ENCODE measurements at regions not wholly inside any gene's neighbourhood (a gene's known extent, or its start where the extent isn't known, plus 50 kb on each side); places are given as distances from the start of the nearest gene placed in this dataset.

GRCh38 chr14:104474495-104475213, 104.9 kb upstream of the C14orf180 start:
- no peak for TF ChIP-seq CTCF (conservative IDR thresholded peaks at IDR 0.05; ENCODE audit: low read depth, low read length)
- TF ChIP-seq EZH2 (IDR thresholded peaks at IDR 0.05; ENCODE audit: borderline replicate concordance, low read depth, low read length, poor library complexity, severe bottlenecking): no peak
